Keratinocyte (primary cell): ENCODE measurements at regions not wholly inside any gene's neighbourhood (a gene's known extent, or its start where the extent isn't known, plus 50 kb on each side); places are given as distances from the start of the nearest gene placed in this dataset.

Experiments
- DNase-seq: peaks from one replicate; pipeline ENCODE4 v3.0.0-alpha.2; 2011; ENCODE audit warnings: low read depth, missing footprints, low spot score
- FAIRE-seq: peaks from 2 replicates; lab custom pipeline; 2011; peaks lifted over from hg19 to GRCh38; lab: Jason Lieb, UNC
- H2AFZ ChIP-seq: 2 replicates; pipeline ENCODE4 v1.6.0; 2012; ENCODE audit warnings: low read length, control low read depth, inconsistent platforms; ENCODE audit not compliant: control insufficient read depth
- H3K27ac ChIP-seq: 2 replicates; pipeline ENCODE4 v1.5.1; 2011; ENCODE audit warnings: low read length; ENCODE audit not compliant: control insufficient read depth, insufficient read depth
- H3K27me3 ChIP-seq: 3 replicates; pipeline ENCODE4 v1.6.0; 2011; ENCODE audit warnings: low read length; ENCODE audit not compliant: control insufficient read depth, insufficient read depth; ENCODE audit errors: extremely low read depth
- H3K36me3 ChIP-seq, 2 experiments: 2 replicates in 1 of 2; 3 replicates in 1 of 2; pipeline ENCODE4 v1.5.1; 2011; ENCODE audit warnings: low read length in 2 of 2, mild to moderate bottlenecking in 1 of 2; ENCODE audit not compliant: control insufficient read depth in 2 of 2, insufficient read depth in 2 of 2; ENCODE audit errors: extremely low read depth in 1 of 2
- H3K4me1 ChIP-seq: 3 replicates; pipeline ENCODE4 v1.5.1; 2011; ENCODE audit warnings: low read length; ENCODE audit not compliant: control insufficient read depth, insufficient read depth; ENCODE audit errors: extremely low read depth
- H3K4me2 ChIP-seq: 3 replicates; pipeline ENCODE4 v1.6.0; 2011; ENCODE audit warnings: low read depth, low read length; ENCODE audit not compliant: control insufficient read depth, insufficient read depth; ENCODE audit errors: extremely low read depth
- H3K4me3 ChIP-seq, 3 experiments: fragments of 200-600 bp in 1 of 3; sonication (generic) in 1 of 3; 2 replicates in 2 of 3; 3 replicates in 1 of 3; pipeline ENCODE4 v1.5.1; 2011 to 2016; ENCODE audit warnings: low read length in 3 of 3, mild to moderate bottlenecking in 3 of 3, control low read depth in 2 of 3, inconsistent platforms in 1 of 3, low read depth in 1 of 3, mixed read lengths in 1 of 3, mixed run types in 1 of 3, moderate library complexity in 1 of 3; ENCODE audit not compliant: control insufficient read depth in 2 of 3, insufficient read depth in 2 of 3; ENCODE audit errors: extremely low read depth in 1 of 3
- H3K79me2 ChIP-seq: 2 replicates; pipeline ENCODE4 v1.6.0; 2012; ENCODE audit warnings: low read length; ENCODE audit not compliant: control insufficient read depth, insufficient read depth
- H3K9ac ChIP-seq: 3 replicates; pipeline ENCODE4 v1.6.0; 2011; ENCODE audit warnings: low read length; ENCODE audit not compliant: control insufficient read depth, insufficient read depth; ENCODE audit errors: extremely low read depth
- H3K9me1 ChIP-seq: 3 replicates; pipeline ENCODE4 v1.6.0; 2011; ENCODE audit warnings: low read length; ENCODE audit not compliant: control insufficient read depth, insufficient read depth; ENCODE audit errors: extremely low read depth
- H3K9me3 ChIP-seq: 2 replicates; pipeline ENCODE4 v1.5.1; 2012; ENCODE audit warnings: low read depth, low read length; ENCODE audit not compliant: control insufficient read depth
- H4K20me1 ChIP-seq: 3 replicates; pipeline ENCODE4 v1.6.0; 2011; ENCODE audit warnings: low read length; ENCODE audit not compliant: control insufficient read depth, insufficient read depth; ENCODE audit errors: extremely low read depth
- EZH2 ChIP-seq: IDR thresholded peaks from one replicate; pipeline ENCODE4 v1.6.1; 2012; ENCODE audit warnings: inconsistent platforms, mild to moderate bottlenecking, low read length, moderate library complexity
- dilution Hi-C: fragments of 300-500 bp; cut with MboI; formaldehyde crosslinking; loops from one replicate; pipeline ENCODE4 v1.7.0; 2020; ENCODE audit warnings: low sequenced_read_pairs; ENCODE audit not compliant: extremely low pct_ligation_motif_present
- TF ChIP-seq, protein P1 (sequence below), 3 experiments: IDR thresholded peaks in 1 of 3; conservative IDR thresholded peaks in 1 of 3; optimal IDR thresholded peaks in 1 of 3; 2 replicates in 2 of 3; 3 replicates in 1 of 3; pipeline versions ENCODE3 to v1.5.1; 2011; ENCODE audit warnings: low read length in 3 of 3, mild to moderate bottlenecking in 3 of 3, moderate library complexity in 2 of 3, control low read depth in 1 of 3, inconsistent platforms in 1 of 3; ENCODE audit not compliant: insufficient read depth in 2 of 3; ENCODE audit errors: extremely low read depth in 1 of 3

DNA sequence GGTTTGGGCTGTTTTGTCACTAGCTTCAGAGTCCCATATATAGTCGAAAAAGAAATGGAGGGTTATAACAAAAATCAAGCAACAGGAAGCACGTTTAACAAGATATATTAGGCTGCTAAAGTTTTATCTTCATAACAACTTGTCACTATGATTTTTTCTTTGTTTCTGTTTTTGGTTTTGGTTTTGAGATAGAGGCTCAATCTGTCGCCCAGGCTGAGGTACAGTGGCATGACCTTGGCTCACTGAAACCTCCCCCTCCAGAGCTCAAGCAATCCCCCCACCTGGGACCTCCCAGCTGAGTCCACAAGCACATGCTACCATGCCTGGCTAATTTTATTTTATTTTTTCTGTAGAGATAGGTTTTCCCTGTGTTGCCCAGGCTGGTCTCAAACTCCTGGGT is 2664.4 kb downstream of the ARAP2 start:
- no peaks in the 10 kb centered on the region for H3K4me1 ChIP-seq
- H3K9me3 ChIP-seq, result peaks cover 3% of the 10 kb centered on the region
- no peak overlapping the region for H3K27ac ChIP-seq
- H3K4me3 ChIP-seq, result no peak overlapping the region
- no peak overlapping the region for H3K9ac ChIP-seq
- DNase-seq (no peak), FAIRE-seq (no peak)
- no peaks in the 10 kb centered on the region for H3K36me3 ChIP-seq
- H3K9me1 ChIP-seq, result no peaks in the 10 kb centered on the region
- no peak overlapping the region for H2AFZ ChIP-seq
- dilution Hi-C loops, result no loop called here
- no peak overlapping the region for H3K4me2 ChIP-seq
- H4K20me1 ChIP-seq, result no peaks in the 10 kb centered on the region
- no peaks in the 10 kb centered on the region for H3K27me3 ChIP-seq
- TF ChIP-seq, protein P1, sequence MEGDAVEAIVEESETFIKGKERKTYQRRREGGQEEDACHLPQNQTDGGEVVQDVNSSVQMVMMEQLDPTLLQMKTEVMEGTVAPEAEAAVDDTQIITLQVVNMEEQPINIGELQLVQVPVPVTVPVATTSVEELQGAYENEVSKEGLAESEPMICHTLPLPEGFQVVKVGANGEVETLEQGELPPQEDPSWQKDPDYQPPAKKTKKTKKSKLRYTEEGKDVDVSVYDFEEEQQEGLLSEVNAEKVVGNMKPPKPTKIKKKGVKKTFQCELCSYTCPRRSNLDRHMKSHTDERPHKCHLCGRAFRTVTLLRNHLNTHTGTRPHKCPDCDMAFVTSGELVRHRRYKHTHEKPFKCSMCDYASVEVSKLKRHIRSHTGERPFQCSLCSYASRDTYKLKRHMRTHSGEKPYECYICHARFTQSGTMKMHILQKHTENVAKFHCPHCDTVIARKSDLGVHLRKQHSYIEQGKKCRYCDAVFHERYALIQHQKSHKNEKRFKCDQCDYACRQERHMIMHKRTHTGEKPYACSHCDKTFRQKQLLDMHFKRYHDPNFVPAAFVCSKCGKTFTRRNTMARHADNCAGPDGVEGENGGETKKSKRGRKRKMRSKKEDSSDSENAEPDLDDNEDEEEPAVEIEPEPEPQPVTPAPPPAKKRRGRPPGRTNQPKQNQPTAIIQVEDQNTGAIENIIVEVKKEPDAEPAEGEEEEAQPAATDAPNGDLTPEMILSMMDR (optimal IDR thresholded peaks at IDR 0.05 in 1 of 3, IDR thresholded peaks at IDR 0.05 in 1 of 3, conservative IDR thresholded peaks at IDR 0.05 in 1 of 3; ENCODE audit: extremely low read depth in 1 of 3, insufficient read depth in 2 of 3, low read length in 3 of 3), result no peak
- no peak for TF ChIP-seq EZH2
- no peaks in the 10 kb centered on the region for H3K79me2 ChIP-seq

DNA sequence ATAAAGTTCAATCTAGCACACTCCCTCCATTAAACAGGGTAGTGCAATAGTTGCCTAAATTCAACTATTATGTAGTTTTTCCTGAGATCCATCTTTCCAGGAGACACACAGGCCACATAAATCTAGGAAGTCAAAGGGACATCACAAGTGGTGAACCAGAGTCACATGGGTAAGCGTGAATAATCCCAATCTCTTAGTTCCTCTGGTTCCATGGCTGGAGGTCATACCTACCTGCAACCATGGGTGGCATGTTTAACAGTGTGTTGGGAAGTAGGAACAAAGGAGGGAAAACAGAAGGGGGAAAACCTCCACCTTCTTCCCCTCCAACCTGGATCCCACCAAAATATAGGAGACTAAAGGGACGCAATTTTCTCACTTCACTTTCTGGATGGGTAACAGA is 2651.6 kb downstream of the ARAP2 start:
- no peak for DNase-seq
- Histone ChIP-seq H3K79me2 (no peaks in the 10 kb centered on the region), H3K4me2 (no peak overlapping the region)

More for the DNA sequence above, 2651.6 kb downstream of the ARAP2 start:
- Histone ChIP-seq H3K27ac (no peak overlapping the region), H4K20me1 (no peaks in the 10 kb centered on the region), H3K9ac (no peak overlapping the region), H3K9me1 (no peaks in the 10 kb centered on the region), H3K4me3 (no peak overlapping the region), H3K27me3 (no peaks in the 10 kb centered on the region), H3K4me1 (no peaks in the 10 kb centered on the region), H2AFZ (no peak overlapping the region), H3K36me3 (no peaks in the 10 kb centered on the region), H3K9me3 (no peaks in the 10 kb centered on the region)
- no peak for TF ChIP-seq EZH2
- TF ChIP-seq, protein P1 (optimal IDR thresholded peaks at IDR 0.05 in 1 of 3, IDR thresholded peaks at IDR 0.05 in 1 of 3, conservative IDR thresholded peaks at IDR 0.05 in 1 of 3; ENCODE audit: extremely low read depth in 1 of 3, insufficient read depth in 2 of 3, low read length in 3 of 3), result no peak
- no peak for FAIRE-seq
- dilution Hi-C loops, result no loop called here
